Body of pancreas (tissue), 4 donors: ENCODE measurements at regions not wholly inside any gene's neighbourhood (a gene's known extent, or its start where the extent isn't known, plus 50 kb on each side); places are given as distances from the start of the nearest gene placed in this dataset.

ENCODE experiments used
- ATAC-seq: fragments of 150-250 bp; one replicate; pipeline ENCODE4 v1.9.1; 2016
- DNase-seq, 4 donors: peaks; one replicate each; pipeline ENCODE4 v3.0.0-alpha.2; 2019
- H3K27ac ChIP-seq, 4 donors: fragments of 200-600 bp; sonication (generic); 1 replicate in 3 of 4; 2 replicates in 1 of 4; pipeline versions ENCODE4 v1.5.1 to v1.6.1; 2016 to 2019; ENCODE audit warnings: mild to moderate bottlenecking in 1 of 4, mixed read lengths in 1 of 4, moderate library complexity in 1 of 4
- H3K27me3 ChIP-seq, 2 donors: fragments of 200-600 bp; sonication (generic); one replicate each; pipeline ENCODE4 v1.6.0; 2016; ENCODE audit warnings: mild to moderate bottlenecking in 1 of 2
- H3K36me3 ChIP-seq, 2 donors: fragments of 200-600 bp; sonication (generic); replicated peaks in 1 of 2; 2 replicates each; pipeline ENCODE4 v1.5.1; 2016; ENCODE audit warnings: low read depth in 2 of 2; ENCODE audit not compliant: insufficient read depth in 1 of 2
- H3K4me1 ChIP-seq: fragments of 200-600 bp; sonication (generic); one replicate; pipeline ENCODE4 v1.6.0; 2016
- H3K4me3 ChIP-seq, 2 donors: fragments of 200-600 bp; sonication (generic); 1 replicate in 1 of 2; 2 replicates in 1 of 2; pipeline ENCODE4 v1.5.1; 2016 to 2019
- H3K9me3 ChIP-seq, 3 donors: fragments of 200-600 bp; sonication (generic); 1 replicate in 2 of 3; 2 replicates in 1 of 3; pipeline ENCODE4 v1.5.1; 2016
- CTCF ChIP-seq, 7 experiments: fragments of 450-650 bp in 4 of 7; fragments of 200-600 bp in 3 of 7; sonication (generic) in 3 of 7; IDR thresholded peaks; one replicate each; pipeline ENCODE4 v1.5.1; 2016 to 2019; ENCODE audit warnings: antibody characterized with exemption in 7 of 7
- POLR2A ChIP-seq, 3 donors: fragments of 450-650 bp; IDR thresholded peaks; one replicate each; pipeline ENCODE4 v1.6.1; 2016; ENCODE audit warnings: antibody characterized with exemption in 3 of 3, mild to moderate bottlenecking in 2 of 3
- WGBS, 2 donors: methylation state at CpG; one replicate each; pipeline ENCODE4 v1.1.5; 2017; 5-methylcytosine and 5-hydroxymethylcytosine counted together
- intact Hi-C: fragments of 100-400 bp; cut with DNase I; formaldehyde crosslinking; loops from one replicate; pipeline ENCODE4 v1.15.1; 2023

- no peaks in the 10 kb centered on the region for H3K9me3 ChIP-seq
- intact Hi-C loops = no loop called here
- TF ChIP-seq POLR2A (IDR thresholded peaks at IDR 0.05) (no peak), CTCF (IDR thresholded peaks at IDR 0.05) (no peak)
- 61 to 64% methylated on average over 3 of the region's 3 CpGs for WGBS, 2 donors
- no peak for ATAC-seq
- no peaks in the 10 kb centered on the region for H3K36me3 ChIP-seq
- no peaks in the 10 kb centered on the region for H3K27me3 ChIP-seq
- H3K27ac ChIP-seq = no peak overlapping the region
- no peak for DNase-seq
- H3K4me3 ChIP-seq = no peak overlapping the region
- H3K4me1 ChIP-seq = no peaks in the 10 kb centered on the region
Observed at GRCh38 chr3:30155755-30156154, 450.6 kb upstream of the TGFBR2 start.

- DNase-seq (no peak), ATAC-seq (no peak)
- TF ChIP-seq CTCF (IDR thresholded peaks at IDR 0.05) (no peak), POLR2A (IDR thresholded peaks at IDR 0.05) (no peak)
- Histone ChIP-seq H3K4me1 (no peaks in the 10 kb centered on the region), H3K9me3 (no peaks in the 10 kb centered on the region), H3K4me3 (no peak overlapping the region), H3K36me3 (no peaks in the 10 kb centered on the region), H3K27ac (no peak overlapping the region), H3K27me3 (no peaks in the 10 kb centered on the region)
- intact Hi-C loops = no loop called here
- WGBS, 2 donors = 75 to 81% methylated on average over 4 of the region's 4 CpGs
Observed at GRCh38 chr3:30156586-30157498, 449.6 kb upstream of the TGFBR2 start.

DNA sequence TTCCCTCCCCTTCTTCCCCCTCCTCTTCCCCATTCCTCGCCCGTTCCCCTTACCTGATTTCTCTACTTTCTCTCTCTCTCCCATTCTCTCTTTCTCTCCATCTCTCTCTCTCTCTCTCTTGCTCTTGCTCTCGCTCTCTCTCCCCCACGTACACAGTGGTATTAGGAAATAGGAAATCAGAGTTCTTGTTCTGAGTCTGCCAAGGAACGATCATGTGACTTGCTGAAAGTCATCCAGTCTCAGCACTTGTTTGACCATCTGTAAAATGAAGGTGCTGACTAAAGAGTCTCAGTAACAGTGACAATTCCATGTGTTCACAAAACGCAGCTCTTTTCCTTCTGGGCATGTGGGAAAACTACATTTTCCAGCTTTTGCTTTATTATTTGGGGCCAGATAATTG is 445.0 kb upstream of the TGFBR2 start:
- no peak for TF ChIP-seq POLR2A (IDR thresholded peaks at IDR 0.05)
- no peak for TF ChIP-seq CTCF (IDR thresholded peaks at IDR 0.05)
- Histone ChIP-seq H3K4me1 (no peaks in the 10 kb centered on the region), H3K36me3 (no peaks in the 10 kb centered on the region), H3K4me3 (no peak overlapping the region), H3K27ac (no peak overlapping the region), H3K9me3 (no peaks in the 10 kb centered on the region), H3K27me3 (no peaks in the 10 kb centered on the region)
- DNase-seq (peak in 2 of 4 donors; percentile 7 to 21), ATAC-seq (no peak)
- WGBS, 2 donors = 46 to 56% methylated on average over 6 of the region's 6 CpGs
- intact Hi-C loops = no loop called here

DNA sequence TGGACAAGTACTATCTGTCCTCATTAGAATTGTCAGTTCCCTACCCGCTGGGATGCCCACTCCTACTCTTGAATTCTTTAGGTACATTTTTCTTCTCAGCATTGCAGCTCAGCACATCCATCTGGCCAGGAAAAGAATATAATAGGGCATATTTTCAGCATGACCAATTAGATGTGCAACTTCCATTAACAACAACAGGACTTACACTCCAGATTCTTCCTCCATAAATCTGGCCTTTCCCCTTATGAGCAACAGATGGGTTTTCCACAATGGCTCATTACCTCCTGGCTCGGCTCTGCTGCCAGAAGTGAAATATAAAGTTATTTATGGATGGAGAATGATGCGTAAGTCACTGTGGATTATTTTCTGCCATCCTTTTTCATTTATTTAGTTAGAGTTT is 443.8 kb upstream of the TGFBR2 start:
- TF ChIP-seq CTCF (IDR thresholded peaks at IDR 0.05) (no peak), POLR2A (IDR thresholded peaks at IDR 0.05) (no peak)
- Histone ChIP-seq H3K9me3 (no peaks in the 10 kb centered on the region), H3K4me1 (no peaks in the 10 kb centered on the region), H3K27ac (no peak overlapping the region), H3K4me3 (no peak overlapping the region), H3K36me3 (no peaks in the 10 kb centered on the region), H3K27me3 (no peaks in the 10 kb centered on the region)
- DNase-seq (no peak), ATAC-seq (no peak)
- intact Hi-C loops = no loop called here
- 82 to 91% methylated on average over 3 of the region's 3 CpGs for WGBS, 2 donors

- H3K27me3 ChIP-seq = no peaks in the 10 kb centered on the region
- intact Hi-C loops = no loop called here
- no peaks in the 10 kb centered on the region for H3K36me3 ChIP-seq
- TF ChIP-seq POLR2A (IDR thresholded peaks at IDR 0.05) (no peak), CTCF (IDR thresholded peaks at IDR 0.05) (no peak)
- DNase-seq (no peak), ATAC-seq (no peak)
- no peaks in the 10 kb centered on the region for H3K9me3 ChIP-seq
- WGBS, 2 donors = 66 to 73% methylated on average over 4 of the region's 4 CpGs
- no peak overlapping the region for H3K27ac ChIP-seq
- H3K4me1 ChIP-seq = peaks cover 5% of the 10 kb centered on the region
- no peak overlapping the region for H3K4me3 ChIP-seq
Observed at GRCh38 chr3:30166535-30166934, 439.9 kb upstream of the TGFBR2 start.
